NCI-H1930 (cell line): ENCODE measurements at regions not wholly inside any gene's neighbourhood (a gene's known extent, or its start where the extent isn't known, plus 50 kb on each side); places are given as distances from the start of the nearest gene placed in this dataset.

Source experiments
- DNase-seq, 2 experiments: peaks; one replicate each; lab custom pipeline; 2025; lab: John Stamatoyannopoulos, UW

DNA sequence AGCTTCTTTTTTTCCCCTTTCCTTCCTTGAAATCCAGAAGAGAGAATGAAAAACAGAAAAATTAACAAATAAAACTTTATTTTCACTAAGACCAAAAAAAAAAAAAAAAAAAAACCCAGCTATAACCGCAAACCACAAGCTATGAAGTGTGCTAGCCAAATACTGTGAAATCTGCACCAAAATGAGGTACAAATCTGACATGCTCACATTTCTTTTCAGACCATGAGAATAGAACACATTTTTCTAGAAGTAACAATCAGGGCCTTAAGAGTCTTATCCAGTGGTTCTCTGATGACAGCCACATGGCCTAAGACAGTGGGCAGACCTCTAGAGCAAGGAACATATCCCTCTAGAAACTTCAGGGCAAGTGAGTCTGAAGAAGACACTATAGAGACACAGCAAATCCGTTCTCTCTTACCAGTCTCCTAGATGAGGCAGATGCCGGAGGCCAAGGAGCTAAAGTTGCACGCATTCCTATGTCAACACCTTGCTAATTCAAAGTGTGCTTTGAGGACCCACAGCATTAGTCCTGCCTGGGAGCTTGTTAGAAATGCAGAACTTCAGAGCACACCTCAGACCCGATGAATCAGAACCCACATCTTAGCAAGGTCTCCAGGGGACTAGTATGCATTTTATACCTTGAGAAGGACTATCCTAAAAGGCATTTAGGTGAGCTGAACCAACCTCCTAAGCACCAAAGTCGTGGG, 317.1 kb downstream of the MYCN start:
- DNase-seq, result no peak

DNA sequence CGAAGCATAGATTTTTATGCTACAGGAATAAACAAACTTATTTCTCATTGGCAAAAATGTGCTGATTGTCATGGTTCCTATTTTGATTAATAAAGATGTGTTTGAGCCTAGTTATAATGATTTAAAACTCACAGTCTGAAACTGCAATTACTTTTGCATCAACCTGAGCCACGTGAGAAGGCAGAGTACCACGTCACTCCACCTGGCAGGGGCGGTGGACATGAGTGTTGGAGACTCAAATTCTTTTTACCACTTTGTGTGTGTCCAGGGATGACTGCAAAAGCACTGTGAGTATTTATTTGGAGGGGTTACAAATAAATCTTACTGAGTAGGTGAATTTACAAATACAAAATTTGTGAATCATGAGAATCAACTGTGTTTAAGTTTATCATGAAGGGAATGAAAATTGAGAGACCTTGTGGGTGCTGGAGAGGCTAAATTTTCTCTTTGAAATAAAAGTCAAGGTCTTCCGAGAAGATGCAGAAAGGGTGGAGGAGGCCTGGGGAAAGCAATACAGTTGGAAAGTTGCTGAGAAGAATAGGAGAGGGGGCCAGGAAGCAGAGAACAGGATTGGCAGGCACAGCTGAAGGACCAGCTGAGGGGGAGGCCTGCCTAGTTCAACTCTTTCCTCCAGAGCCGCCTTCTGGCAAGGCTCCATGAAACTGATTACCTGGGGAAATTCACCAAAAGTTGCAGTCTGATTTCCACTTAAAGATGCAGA, 316.4 kb downstream of the MYCN start:
- no peak for DNase-seq

DNA sequence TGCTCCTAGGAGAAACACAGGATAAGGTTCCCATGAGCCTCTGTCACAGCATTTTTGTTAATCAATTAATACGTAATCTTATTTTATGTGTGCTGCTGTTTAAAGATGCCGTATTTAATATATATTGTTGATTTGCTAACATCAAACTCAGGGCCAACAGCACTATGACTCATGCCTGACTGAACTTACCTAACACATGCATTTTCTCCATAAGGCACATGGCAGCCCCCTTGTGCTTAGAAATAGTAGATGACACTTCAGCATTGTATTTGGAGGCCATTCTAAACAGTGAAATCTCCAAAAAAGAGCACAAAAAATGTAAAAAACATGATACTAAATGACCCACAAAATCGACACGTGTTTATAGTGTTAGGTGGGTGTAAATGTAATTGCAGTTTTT, 314.8 kb downstream of the MYCN start:
- DNase-seq, result no peak

DNA sequence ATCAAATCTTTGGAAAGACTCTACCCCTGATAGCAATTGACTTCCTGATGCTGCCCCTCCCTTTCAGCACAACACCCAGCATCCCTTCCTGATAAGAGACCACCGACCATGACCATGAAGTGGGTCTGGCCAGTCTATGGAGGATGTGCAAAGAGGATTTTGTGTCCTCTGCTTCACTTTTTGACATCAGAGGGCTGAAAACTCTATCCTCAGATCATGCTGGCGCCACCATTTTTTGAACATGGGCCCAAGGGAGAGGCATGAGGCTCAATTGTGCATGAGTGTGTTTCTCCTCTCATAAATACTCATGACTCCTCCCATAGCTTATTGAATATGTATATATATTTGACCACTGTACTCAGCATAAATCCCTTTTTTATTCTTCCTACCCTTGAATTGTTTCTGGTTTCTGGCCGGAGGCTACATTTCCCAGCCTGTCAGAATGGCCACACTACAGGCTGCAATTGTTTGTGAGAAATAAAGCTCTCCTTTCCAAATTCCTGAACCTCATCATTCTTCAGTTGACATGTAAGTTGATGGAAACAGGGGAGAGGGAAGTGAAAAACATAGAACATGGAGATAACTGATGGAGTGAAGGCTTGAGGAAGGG, 314.1 kb downstream of the MYCN start:
- DNase-seq, result no peak

DNA sequence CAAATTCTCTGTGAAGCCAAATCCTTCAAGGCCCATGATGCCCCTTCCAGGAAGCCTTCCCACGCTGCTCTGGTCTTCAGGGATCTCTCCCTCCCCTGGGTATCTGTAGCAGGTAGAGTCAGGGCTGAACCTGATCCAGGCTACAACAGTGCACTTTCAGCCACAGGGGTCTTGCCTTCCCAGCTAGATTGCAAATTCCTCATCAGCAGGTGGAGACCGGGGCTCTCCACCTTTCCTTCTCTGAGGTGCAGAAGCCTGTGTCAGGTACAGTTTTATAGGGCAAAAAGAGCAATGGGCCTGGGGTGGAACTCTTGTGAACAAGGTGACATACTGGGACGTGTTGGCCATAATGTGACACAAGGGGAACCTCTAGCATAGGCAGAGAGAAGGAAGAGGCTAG, 312.9 kb downstream of the MYCN start:
- DNase-seq, result no peak

DNA sequence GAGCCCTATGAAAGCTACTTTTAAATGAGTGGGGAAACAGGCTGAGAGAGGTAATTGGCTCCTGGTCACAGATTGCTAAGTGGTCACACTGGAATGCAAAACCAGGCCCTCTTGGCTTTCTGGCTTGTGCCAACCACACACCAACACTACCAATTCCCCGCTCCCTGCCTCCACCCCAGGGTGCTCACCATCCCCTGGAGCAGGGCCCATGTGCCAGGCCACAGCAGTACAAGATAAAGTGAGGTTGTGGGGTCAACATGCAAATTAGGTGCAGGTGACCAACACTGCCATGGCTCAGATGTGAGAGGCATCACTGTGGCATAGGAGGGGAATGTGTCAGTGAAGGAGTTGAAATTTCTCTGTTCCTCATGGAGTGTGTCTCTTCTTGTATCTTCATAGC, 312.5 kb downstream of the MYCN start:
- DNase-seq, result no peak

DNA sequence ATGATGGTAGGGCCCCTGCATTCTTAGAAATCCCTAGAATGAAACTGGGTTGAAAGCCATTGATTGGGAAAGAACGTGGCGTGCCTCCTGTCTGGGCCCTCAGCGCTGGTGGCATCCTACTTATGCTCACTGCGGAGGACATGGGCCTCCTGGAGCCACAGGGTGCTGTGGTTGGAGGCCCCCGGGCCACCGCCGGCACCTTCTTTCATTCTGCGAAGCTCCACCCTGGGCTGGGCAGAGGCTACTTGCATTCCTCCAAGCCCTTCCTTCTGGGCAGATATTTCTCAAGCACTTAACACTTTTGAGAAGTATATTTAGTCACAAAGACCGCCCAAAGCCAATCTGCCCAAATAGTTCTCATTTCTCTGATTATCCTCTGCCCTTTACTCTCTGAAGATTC, 311.9 kb downstream of the MYCN start:
- no peak for DNase-seq

DNA sequence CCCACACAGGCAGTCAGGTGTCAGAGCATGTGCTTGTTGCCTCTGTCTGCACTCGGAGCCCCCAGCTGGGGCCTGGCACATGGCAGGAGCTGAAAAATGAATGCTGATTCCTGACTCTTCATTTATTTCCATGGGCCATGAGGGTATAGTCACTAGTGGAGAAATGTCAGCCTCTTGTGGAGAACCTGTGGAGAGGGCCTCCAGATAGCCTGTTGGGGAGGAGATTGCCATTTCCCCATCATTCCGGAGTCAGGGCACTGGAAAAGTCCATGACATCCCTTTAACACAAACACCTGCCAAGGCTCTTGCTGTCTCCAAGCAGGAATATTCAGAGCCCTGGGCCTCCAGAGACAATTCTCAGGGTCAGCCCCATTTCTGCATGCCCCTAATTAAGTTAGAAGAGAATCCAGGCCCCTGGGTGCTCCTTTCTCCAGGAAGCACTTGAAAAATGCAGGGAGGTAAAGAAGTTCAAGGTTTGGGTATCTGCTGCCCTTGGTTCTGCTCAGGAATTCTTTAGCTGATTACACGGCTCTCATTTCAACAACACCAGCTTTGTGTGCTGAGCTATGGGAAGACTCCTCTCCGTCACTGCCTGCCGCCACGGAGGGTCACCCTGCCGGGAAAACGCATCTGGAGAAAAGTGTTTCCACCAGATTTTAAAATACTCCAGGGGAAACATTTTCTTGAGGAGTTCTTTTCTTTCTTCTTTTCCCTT, 311.3 kb downstream of the MYCN start:
- no peak for DNase-seq

DNA sequence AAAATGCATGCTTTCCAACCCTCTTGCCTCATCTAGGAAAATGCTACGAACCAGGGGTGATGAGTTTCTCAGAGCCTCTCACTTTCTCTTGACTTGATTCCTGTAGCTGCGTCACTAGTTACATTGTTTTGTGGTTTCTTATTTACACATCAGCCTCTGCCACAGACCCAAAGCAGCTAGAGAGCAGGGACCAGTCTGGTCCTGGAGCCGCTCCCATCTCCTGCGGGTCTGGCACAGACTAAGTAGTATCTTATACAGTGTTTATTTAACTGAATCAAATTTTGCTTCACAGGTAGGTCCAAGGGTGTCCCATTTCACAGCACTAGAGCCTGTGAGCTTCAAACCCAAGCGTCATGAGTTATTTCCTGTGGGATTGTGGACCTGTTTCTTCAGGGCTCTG, 310.5 kb downstream of the MYCN start:
- no peak for DNase-seq

DNA sequence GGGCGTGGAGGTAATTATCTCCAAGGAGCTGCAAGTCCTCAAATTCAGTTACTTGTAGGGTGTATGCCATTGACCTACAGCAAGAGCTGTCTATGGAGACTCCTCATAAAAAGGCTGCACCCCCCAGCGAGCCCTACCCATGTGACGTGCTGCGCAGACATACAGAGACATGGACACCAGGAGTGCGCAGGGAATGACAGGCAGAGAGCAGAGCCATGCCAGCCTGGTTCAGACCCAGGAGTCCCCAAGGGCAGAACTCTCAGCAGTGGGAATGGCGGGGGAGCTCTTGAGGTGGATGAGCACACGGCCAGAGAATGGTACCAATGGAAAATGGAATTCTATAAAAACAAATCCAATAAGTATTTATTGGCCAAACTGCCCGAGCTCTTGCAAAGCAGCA, 310.1 kb downstream of the MYCN start:
- no peak for DNase-seq

DNA sequence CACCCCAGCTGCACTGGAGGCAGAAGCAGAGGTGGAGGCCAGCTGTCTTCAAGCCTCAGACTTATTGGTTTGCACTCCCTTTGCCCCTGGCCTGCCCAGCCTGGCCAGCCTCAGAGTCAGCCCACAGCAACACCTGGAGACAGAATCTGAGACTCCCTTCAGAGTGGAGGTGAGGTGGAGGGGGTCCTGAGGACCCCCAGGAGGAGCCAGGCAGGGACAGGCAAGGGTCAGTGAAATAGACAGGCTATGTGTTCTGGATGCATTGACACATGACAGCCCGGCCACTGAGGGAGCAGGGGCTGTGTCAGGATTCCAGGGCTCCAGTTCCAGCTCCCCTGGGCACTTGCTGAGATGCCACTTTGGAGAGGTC, 309.7 kb downstream of the MYCN start:
- no peak for DNase-seq

DNA sequence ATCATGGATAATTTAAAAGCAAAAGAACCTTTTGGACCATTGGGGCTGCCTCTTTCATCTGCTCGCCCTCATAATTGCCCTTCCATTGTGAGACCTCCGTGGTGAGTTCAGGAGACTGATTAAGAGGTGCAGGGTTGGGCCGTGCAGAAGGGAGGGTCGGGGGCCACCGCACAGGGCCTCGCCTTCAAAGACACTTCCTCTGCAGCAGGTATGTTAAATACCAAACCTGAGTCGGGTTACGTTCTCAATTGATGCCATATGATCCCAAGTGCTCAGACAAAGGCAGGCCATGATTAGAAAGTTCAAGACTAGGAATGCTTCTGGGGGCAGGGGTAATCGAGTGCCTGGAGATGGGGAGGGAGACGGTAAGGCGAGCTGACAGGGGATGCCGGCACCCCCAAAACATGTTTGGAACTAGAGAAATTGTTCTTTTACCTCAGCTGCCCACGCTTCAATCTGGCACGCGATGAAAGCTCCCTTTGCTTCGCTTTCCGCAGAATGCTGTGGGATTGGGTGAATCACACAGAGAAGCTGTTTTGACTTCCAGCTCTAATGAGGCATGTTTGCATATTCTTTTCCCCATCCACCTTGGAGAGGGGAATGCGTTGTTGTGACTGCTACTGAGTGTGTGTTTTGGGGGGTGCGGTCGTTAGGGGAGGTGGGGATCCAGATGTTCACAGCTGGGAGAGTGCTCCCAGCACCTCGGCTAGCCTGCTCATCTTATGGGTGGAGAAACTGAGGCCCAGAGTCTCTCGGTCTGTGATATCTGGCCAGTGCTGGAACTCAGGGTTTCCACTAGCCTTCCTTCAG, 309.1 kb downstream of the MYCN start:
- no peak for DNase-seq

DNA sequence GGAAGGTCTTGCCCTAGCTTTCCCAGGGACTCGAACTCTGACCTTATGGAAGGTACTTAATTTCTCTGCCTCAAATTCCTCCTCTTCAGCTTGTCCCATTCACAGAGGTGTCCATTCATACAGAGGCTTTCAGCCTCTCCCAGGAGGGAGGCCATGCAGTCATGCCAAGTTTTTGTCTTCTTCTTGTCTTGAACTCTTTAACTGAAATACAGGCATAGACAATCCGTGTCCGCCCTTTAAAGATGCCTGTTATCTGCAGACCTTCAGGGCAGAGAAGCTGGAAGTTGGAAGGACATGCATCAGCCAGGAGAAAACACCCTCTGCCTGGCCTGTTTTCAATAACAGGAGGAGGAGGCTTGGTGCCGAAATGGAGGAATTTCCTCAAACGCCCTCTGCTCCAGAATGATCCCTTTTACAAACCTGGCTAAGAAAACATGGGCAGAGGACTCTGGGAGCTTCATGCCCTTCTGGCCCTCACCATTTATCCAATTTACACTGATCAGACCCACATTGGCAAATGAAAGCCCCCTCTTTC, 308.3 kb downstream of the MYCN start:
- DNase-seq, result no peak

DNA sequence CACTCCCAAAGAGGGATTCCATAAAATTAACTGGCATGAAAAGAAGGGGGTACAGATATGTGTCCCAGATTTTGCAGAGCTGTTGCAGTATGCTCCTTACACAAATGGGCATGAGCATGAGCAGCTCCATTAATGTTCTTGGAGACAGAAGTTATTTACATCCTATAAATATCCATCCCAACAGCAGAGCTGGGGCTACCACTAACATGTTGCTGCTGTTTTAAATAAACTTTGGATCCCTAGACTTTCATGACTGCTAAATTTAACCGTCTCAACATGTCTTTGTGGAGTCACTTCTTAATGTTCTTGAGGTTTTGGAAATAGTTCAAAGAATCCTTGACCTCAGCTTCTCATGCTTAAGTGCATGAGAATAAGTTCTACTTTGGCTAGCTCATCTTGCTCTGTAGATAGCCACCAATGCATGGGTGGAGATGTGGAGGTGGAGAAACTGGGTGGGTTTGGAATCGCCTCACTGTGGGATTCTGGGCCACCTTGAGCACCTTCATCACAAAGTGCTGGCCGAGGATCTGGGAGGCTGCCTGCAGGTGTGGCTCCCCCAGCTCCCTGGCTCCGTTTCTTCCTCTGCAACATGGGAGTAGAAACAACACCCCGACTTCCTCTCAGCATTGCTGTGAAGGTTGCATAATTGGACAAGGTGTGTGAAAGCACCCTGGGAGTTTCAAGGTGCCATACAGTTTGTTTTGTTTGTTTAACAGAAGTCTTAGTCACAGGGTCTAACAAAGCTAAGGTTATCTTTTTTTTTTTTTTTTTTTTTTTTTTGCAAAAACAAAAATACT, 307.2 kb downstream of the MYCN start:
- DNase-seq, result no peak

DNA sequence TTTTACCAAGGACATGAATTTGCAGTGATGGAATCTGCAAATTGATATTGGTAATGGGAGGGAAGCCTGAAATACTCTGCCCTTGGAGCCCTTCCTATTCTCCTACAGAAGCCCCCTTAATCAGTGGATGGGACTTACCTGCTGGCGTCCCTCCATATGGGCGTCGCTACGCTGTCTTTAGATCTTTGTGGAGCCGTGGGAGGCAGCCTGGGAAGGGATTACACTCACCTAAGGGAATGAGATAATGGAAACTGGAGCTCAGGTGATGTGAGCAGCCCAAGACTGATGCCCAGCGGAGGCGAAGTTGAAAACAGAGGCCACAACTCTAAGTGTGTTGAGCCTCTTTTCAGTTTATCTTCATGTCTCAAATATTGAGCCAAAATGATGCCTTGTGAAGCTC, 306.6 kb downstream of the MYCN start:
- DNase-seq, result no peak

DNA sequence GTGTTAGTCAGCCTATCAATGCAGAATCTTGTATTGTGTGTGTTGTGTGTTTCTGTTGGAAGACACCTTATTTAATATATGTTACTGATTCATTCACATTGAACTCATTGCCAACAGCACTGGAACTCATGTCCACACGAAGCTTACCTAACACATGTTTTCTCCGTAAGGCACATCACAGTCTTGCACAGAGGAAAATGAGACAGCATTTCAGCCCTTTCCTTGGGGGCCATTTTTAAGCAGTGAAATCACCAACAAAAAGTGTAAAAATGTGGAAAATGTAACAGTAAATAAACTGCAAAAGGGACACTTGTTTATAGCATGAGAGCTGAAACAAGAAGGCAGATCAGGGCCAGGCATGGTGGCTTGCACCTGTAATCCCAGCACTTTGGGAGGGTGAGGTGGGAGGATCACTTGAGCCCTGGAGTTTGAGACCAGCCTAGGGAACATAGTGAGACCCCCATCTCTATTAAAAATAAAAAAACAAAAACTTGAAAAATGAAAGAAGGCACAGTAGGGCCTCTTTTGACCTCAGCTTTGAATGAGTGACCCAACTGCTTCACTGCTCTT, 306.0 kb downstream of the MYCN start:
- DNase-seq, result no peak

DNA sequence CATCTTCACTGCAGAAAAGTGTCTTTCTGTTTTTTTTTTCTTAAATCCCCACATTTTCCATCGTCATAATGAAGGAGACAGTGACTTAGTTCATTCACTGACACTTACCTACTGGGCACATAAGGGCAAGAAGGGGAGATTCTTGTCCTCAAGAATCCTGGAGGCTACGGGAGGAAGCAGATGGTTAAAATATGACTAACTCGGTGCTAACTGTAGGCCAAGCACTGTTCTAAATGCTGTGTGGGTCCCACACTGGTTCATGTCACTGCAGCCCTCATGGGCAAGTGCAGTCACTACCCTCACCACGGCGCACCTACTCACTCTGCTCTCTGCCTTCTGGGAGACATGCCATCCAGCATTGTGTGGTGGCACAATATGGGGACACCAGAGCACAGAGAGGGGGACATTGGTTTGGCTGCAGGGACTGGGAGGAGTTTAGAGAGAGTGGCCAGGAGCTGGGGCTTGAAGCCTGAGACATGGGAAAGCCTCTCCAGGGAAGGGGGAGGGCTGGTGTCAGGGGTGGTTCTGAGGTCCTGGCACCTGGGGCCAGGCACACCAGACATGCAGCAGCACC, 305.2 kb downstream of the MYCN start:
- DNase-seq, result no peak

DNA sequence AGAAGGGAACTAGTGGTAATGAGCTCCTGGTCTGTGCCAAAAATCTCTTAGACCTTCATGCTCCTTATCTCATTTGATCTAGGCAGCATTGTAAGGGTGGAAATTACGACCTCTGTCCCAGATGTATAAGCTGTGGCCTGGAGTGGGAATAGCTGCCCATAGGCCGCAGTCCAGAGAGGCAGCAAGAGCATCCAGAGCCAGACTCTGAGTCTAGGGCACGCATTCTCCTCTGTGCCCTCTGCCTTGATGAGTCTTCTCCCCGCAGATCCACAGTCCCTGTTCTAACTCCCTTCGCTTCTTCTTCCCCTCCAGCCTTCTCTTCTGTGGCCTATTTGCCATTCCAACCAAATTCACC, 304.6 kb downstream of the MYCN start:
- no peak for DNase-seq

DNA sequence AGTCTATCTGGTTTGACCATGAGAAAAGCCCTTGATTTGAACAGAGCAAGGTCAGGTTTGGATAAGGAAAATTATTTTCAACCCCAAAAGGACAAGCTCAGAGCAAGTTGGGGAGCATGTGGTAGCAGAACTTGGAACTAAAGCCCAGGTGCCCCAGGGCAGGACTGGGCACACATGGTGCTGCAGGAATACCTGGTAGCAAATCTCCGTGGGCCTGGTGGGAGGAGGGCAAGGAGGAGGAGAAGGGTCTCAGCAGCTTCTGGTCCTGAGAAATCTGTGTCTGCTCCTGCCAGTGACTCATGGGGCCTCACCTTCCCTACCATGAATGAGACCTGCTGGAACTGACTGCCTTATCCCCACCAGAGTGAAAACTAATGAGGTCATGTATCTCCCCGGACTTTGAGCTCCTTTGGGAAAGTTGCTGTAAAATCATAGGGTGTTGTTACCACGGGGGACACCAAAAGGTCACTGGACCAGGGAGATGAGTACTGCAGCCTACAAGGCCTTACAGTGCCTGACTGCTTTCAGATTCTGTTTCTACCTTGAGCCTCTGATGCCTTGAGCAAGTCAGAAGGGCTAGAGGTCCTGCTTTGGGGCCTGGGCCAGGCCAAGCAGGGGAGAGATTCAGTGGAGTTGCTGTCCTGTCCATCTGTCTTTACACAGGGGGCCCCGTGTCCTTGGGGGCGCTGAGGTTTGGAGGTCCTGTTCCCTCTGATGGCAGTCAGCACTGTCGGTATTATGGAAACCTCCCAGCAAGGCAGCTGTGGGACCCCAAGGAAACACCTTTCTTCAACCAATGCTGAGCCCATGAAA, 304.0 kb downstream of the MYCN start:
- no peak for DNase-seq
